GM12892 (cell line): ENCODE measurements at regions not wholly inside any gene's neighbourhood (a gene's known extent, or its start where the extent isn't known, plus 50 kb on each side); places are given as distances from the start of the nearest gene placed in this dataset.

Experiments
- POLR2A ChIP-seq: IDR thresholded peaks from 2 replicates; pipeline ENCODE4 v1.6.1; 2011; ENCODE audit warnings: low read depth, low read length, control low read depth
- POLR2AphosphoS5 ChIP-seq: IDR thresholded peaks from 2 replicates; pipeline ENCODE4 v1.6.1; 2011; ENCODE audit warnings: low read depth, low read length, control low read depth
- TAF1 ChIP-seq: IDR thresholded peaks from 2 replicates; pipeline ENCODE4 v1.6.1; 2011; ENCODE audit warnings: low read depth, mild to moderate bottlenecking, control low read depth, low read length, borderline replicate concordance

- no peak for TF ChIP-seq POLR2AphosphoS5
- no peak; the same call in 1 of the 2 replicates for TF ChIP-seq POLR2A
- no peak for TF ChIP-seq TAF1
These were observed 224.7 kb upstream of the GJB5 start for GRCh38 chr1:34529935-34530859.
